GM10266 (cell line): ENCODE measurements at regions not wholly inside any gene's neighbourhood (a gene's known extent, or its start where the extent isn't known, plus 50 kb on each side); places are given as distances from the start of the nearest gene placed in this dataset.

Experiments used
- DNase-seq: peaks from one replicate; pipeline ENCODE4 v3.0.0; 2012; ENCODE audit errors: extremely low spot score
- CTCF ChIP-seq: IDR thresholded peaks from 2 replicates; pipeline ENCODE4 v1.5.1; 2012; ENCODE audit warnings: mild to moderate bottlenecking, low read depth; ENCODE audit not compliant: control insufficient read depth, insufficient read depth; ENCODE audit errors: missing control alignments

GRCh38 chr10:33111488-33112051 lies 153.5 kb upstream of the ITGB1 start:
- no peak for DNase-seq

GRCh38 chr10:33109788-33110469 lies 151.9 kb upstream of the ITGB1 start:
- no peak for TF ChIP-seq CTCF
- DNase-seq: no peak

More at GRCh38 chr10:33111488-33112051, 153.5 kb upstream of the ITGB1 start:
- no peak for TF ChIP-seq CTCF

GRCh38 chr10:33109384-33109783 lies 151.4 kb upstream of the ITGB1 start:
- DNase-seq: no peak
- TF ChIP-seq CTCF: no peak

- TF ChIP-seq CTCF: no peak
Measured at GRCh38 chr10:33107953-33108352, 149.9 kb upstream of the ITGB1 start.

GRCh38 chr10:33106767-33107166 lies 148.7 kb upstream of the ITGB1 start:
- no peak for DNase-seq
- no peak for TF ChIP-seq CTCF

More at GRCh38 chr10:33107953-33108352, 149.9 kb upstream of the ITGB1 start:
- no peak for DNase-seq

- no peak for TF ChIP-seq CTCF
- no peak for DNase-seq
Measured at GRCh38 chr10:33103863-33104379, 145.9 kb upstream of the ITGB1 start.

- DNase-seq: no peak
- no peak for TF ChIP-seq CTCF
Measured at GRCh38 chr10:33102071-33102470, 144.0 kb upstream of the ITGB1 start.
